Keratinocyte (primary cell): ENCODE measurements at regions not wholly inside any gene's neighbourhood (a gene's known extent, or its start where the extent isn't known, plus 50 kb on each side); places are given as distances from the start of the nearest gene placed in this dataset.

ENCODE experiments used
- DNase-seq: peaks from one replicate; pipeline ENCODE4 v3.0.0-alpha.2; 2011; ENCODE audit warnings: low read depth, missing footprints, low spot score
- FAIRE-seq: peaks from 2 replicates; lab custom pipeline; 2011; peaks lifted over from hg19 to GRCh38; lab: Jason Lieb, UNC
- H2AFZ ChIP-seq: 2 replicates; pipeline ENCODE4 v1.6.0; 2012; ENCODE audit warnings: low read length, control low read depth, inconsistent platforms; ENCODE audit not compliant: control insufficient read depth
- H3K27ac ChIP-seq: 2 replicates; pipeline ENCODE4 v1.5.1; 2011; ENCODE audit warnings: low read length; ENCODE audit not compliant: control insufficient read depth, insufficient read depth
- H3K27me3 ChIP-seq: 3 replicates; pipeline ENCODE4 v1.6.0; 2011; ENCODE audit warnings: low read length; ENCODE audit not compliant: control insufficient read depth, insufficient read depth; ENCODE audit errors: extremely low read depth
- H3K36me3 ChIP-seq, 2 experiments: 2 replicates in 1 of 2; 3 replicates in 1 of 2; pipeline ENCODE4 v1.5.1; 2011; ENCODE audit warnings: low read length in 2 of 2, mild to moderate bottlenecking in 1 of 2; ENCODE audit not compliant: control insufficient read depth in 2 of 2, insufficient read depth in 2 of 2; ENCODE audit errors: extremely low read depth in 1 of 2
- H3K4me1 ChIP-seq: 3 replicates; pipeline ENCODE4 v1.5.1; 2011; ENCODE audit warnings: low read length; ENCODE audit not compliant: control insufficient read depth, insufficient read depth; ENCODE audit errors: extremely low read depth
- H3K4me2 ChIP-seq: 3 replicates; pipeline ENCODE4 v1.6.0; 2011; ENCODE audit warnings: low read depth, low read length; ENCODE audit not compliant: control insufficient read depth, insufficient read depth; ENCODE audit errors: extremely low read depth
- H3K4me3 ChIP-seq, 3 experiments: fragments of 200-600 bp in 1 of 3; sonication (generic) in 1 of 3; 2 replicates in 2 of 3; 3 replicates in 1 of 3; pipeline ENCODE4 v1.5.1; 2011 to 2016; ENCODE audit warnings: low read length in 3 of 3, mild to moderate bottlenecking in 3 of 3, control low read depth in 2 of 3, inconsistent platforms in 1 of 3, low read depth in 1 of 3, mixed read lengths in 1 of 3, mixed run types in 1 of 3, moderate library complexity in 1 of 3; ENCODE audit not compliant: control insufficient read depth in 2 of 3, insufficient read depth in 2 of 3; ENCODE audit errors: extremely low read depth in 1 of 3
- H3K79me2 ChIP-seq: 2 replicates; pipeline ENCODE4 v1.6.0; 2012; ENCODE audit warnings: low read length; ENCODE audit not compliant: control insufficient read depth, insufficient read depth
- H3K9ac ChIP-seq: 3 replicates; pipeline ENCODE4 v1.6.0; 2011; ENCODE audit warnings: low read length; ENCODE audit not compliant: control insufficient read depth, insufficient read depth; ENCODE audit errors: extremely low read depth
- H3K9me1 ChIP-seq: 3 replicates; pipeline ENCODE4 v1.6.0; 2011; ENCODE audit warnings: low read length; ENCODE audit not compliant: control insufficient read depth, insufficient read depth; ENCODE audit errors: extremely low read depth
- H3K9me3 ChIP-seq: 2 replicates; pipeline ENCODE4 v1.5.1; 2012; ENCODE audit warnings: low read depth, low read length; ENCODE audit not compliant: control insufficient read depth
- H4K20me1 ChIP-seq: 3 replicates; pipeline ENCODE4 v1.6.0; 2011; ENCODE audit warnings: low read length; ENCODE audit not compliant: control insufficient read depth, insufficient read depth; ENCODE audit errors: extremely low read depth
- EZH2 ChIP-seq: IDR thresholded peaks from one replicate; pipeline ENCODE4 v1.6.1; 2012; ENCODE audit warnings: inconsistent platforms, mild to moderate bottlenecking, low read length, moderate library complexity
- dilution Hi-C: fragments of 300-500 bp; cut with MboI; formaldehyde crosslinking; loops from one replicate; pipeline ENCODE4 v1.7.0; 2020; ENCODE audit warnings: low sequenced_read_pairs; ENCODE audit not compliant: extremely low pct_ligation_motif_present
- TF ChIP-seq, protein P1 (sequence below), 3 experiments: IDR thresholded peaks in 1 of 3; conservative IDR thresholded peaks in 1 of 3; optimal IDR thresholded peaks in 1 of 3; 2 replicates in 2 of 3; 3 replicates in 1 of 3; pipeline versions ENCODE3 to v1.5.1; 2011; ENCODE audit warnings: low read length in 3 of 3, mild to moderate bottlenecking in 3 of 3, moderate library complexity in 2 of 3, control low read depth in 1 of 3, inconsistent platforms in 1 of 3; ENCODE audit not compliant: insufficient read depth in 2 of 3; ENCODE audit errors: extremely low read depth in 1 of 3

DNA sequence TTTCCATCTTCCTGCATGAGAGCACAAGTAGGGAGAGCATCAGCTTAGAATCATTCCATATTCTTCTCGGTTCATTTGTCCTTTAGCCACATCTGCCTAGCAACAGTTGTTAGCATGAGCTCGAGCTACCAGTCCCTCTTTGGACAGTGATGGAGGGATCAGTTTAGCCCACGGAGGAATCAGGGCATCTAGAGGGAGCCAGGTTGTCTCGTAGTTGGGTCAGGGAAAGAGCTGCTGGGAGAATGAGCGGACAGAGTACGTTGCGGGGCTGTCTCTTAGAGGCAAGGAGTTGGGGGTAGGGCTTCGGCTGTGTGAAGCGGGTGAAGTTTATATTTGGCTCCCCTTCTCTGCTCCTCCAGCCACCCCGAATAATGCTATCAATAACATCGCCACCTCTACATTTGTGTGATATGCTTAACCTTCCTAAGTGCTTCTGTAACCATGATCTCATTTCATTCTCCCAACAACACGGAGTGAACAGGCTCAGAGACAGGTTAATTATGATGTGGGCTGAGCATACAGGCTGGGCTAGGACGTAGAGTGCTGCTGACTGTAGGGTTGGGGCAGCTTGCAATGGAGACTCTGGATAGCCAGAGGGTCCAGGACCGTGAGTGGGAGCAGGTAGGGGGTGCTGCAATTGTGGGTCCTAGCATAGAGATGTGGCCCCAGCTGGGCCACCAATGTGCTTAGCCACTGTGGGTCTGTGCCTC lies 72.6 kb downstream of the FRMPD3 start:
- no peaks in the 10 kb centered on the region for H3K79me2 ChIP-seq
- H3K36me3 ChIP-seq: no peaks in the 10 kb centered on the region
- no peak overlapping the region for H3K9ac ChIP-seq
- H3K4me3 ChIP-seq: no peak overlapping the region
- H3K9me1 ChIP-seq: no peaks in the 10 kb centered on the region
- FAIRE-seq (no peak), DNase-seq (no peak)
- dilution Hi-C loops: no loop called here
- TF ChIP-seq, protein P1, sequence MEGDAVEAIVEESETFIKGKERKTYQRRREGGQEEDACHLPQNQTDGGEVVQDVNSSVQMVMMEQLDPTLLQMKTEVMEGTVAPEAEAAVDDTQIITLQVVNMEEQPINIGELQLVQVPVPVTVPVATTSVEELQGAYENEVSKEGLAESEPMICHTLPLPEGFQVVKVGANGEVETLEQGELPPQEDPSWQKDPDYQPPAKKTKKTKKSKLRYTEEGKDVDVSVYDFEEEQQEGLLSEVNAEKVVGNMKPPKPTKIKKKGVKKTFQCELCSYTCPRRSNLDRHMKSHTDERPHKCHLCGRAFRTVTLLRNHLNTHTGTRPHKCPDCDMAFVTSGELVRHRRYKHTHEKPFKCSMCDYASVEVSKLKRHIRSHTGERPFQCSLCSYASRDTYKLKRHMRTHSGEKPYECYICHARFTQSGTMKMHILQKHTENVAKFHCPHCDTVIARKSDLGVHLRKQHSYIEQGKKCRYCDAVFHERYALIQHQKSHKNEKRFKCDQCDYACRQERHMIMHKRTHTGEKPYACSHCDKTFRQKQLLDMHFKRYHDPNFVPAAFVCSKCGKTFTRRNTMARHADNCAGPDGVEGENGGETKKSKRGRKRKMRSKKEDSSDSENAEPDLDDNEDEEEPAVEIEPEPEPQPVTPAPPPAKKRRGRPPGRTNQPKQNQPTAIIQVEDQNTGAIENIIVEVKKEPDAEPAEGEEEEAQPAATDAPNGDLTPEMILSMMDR (optimal IDR thresholded peaks at IDR 0.05 in 1 of 3, IDR thresholded peaks at IDR 0.05 in 1 of 3, conservative IDR thresholded peaks at IDR 0.05 in 1 of 3; ENCODE audit: extremely low read depth in 1 of 3, insufficient read depth in 2 of 3, low read length in 3 of 3): no peak
- TF ChIP-seq EZH2: no peak
- H3K9me3 ChIP-seq: no peaks in the 10 kb centered on the region
- H4K20me1 ChIP-seq: no peaks in the 10 kb centered on the region
- no peaks in the 10 kb centered on the region for H3K4me1 ChIP-seq
- no peak overlapping the region for H3K4me2 ChIP-seq
- H2AFZ ChIP-seq: no peak overlapping the region
- H3K27me3 ChIP-seq: peaks cover 29% of the 10 kb centered on the region
- no peak overlapping the region for H3K27ac ChIP-seq

DNA sequence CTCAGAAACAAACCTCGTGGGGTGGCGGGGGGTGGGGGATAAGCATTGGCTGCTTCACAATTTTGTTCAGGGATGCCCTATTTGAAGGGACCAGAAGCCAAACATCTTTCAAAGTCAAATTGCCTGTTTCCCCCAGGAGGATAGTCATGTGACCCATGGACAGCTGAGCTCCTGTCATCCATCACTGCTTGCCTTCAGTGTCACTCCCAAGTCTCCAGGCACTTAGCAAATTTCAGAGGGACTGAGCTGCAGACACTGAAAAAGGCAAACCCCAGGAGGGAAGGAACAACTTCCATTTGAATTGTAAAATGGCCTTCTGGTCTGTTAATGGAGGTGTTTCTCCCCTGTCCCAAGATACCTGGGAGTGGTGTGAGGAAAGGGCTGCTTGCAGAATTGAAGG lies 73.4 kb downstream of the FRMPD3 start:
- Histone ChIP-seq H3K4me3 (no peak overlapping the region), H3K9me3 (no peaks in the 10 kb centered on the region), H3K4me2 (no peak overlapping the region), H3K27ac (no peak overlapping the region), H3K9me1 (no peaks in the 10 kb centered on the region), H3K36me3 (no peaks in the 10 kb centered on the region), H3K4me1 (no peaks in the 10 kb centered on the region), H3K27me3 (peaks cover 26% of the 10 kb centered on the region), H2AFZ (no peak overlapping the region), H3K9ac (no peak overlapping the region), H3K79me2 (no peaks in the 10 kb centered on the region), H4K20me1 (no peaks in the 10 kb centered on the region)
- DNase-seq (no peak), FAIRE-seq (no peak)
- TF ChIP-seq EZH2: no peak
- dilution Hi-C loops: no loop called here

DNA sequence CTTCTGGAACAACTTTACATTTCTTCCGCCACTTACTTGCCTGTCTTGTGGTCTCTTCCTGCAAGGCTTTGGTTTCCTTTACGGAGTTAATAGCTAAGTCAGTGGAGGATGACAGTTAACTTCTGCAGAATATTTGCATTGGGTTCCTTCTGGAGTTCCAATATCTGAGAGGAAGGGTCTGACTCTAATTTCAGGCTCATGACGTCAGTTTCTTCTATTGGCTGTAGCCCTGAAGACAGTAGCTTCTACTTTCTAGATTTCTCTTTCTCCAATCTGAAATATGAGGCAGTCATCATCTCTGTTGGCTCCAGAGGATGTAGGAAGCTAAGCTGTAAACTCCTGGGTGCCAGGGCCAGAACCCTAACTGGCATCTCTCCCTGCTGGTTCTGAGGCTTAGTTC lies 76.7 kb downstream of the FRMPD3 start:
- Histone ChIP-seq H3K4me2 (no peak overlapping the region), H3K9ac (no peak overlapping the region), H3K27ac (no peak overlapping the region), H3K9me1 (no peaks in the 10 kb centered on the region), H3K36me3 (no peaks in the 10 kb centered on the region), H3K4me1 (no peaks in the 10 kb centered on the region), H2AFZ (no peak overlapping the region), H3K4me3 (no peak overlapping the region), H3K9me3 (no peaks in the 10 kb centered on the region), H3K79me2 (no peaks in the 10 kb centered on the region), H4K20me1 (no peaks in the 10 kb centered on the region), H3K27me3 (peaks cover 22% of the 10 kb centered on the region)
- dilution Hi-C loops: no loop called here
- DNase-seq (no peak), FAIRE-seq (no peak)
- TF ChIP-seq, protein P1 (optimal IDR thresholded peaks at IDR 0.05 in 1 of 3, IDR thresholded peaks at IDR 0.05 in 1 of 3, conservative IDR thresholded peaks at IDR 0.05 in 1 of 3; ENCODE audit: extremely low read depth in 1 of 3, insufficient read depth in 2 of 3, low read length in 3 of 3): no peak
- TF ChIP-seq EZH2: no peak
